NCI-H2227 (cell line): ENCODE measurements at regions not wholly inside any gene's neighbourhood (a gene's known extent, or its start where the extent isn't known, plus 50 kb on each side); places are given as distances from the start of the nearest gene placed in this dataset.
"Not testable (repeated sequence)": the region's sequence is repeated elsewhere in the genome, so short reads cannot be mapped to it uniquely, and the experiment has no call there.

Experiments
- DNase-seq: peaks from one replicate; lab custom pipeline; 2025; ENCODE audit not compliant: unreplicated experiment; lab: John Stamatoyannopoulos, UW

- DNase-seq = no peak
Observed at GRCh38 chr13:64639206-64639605, 2590.9 kb downstream of the PCDH9 start.

- DNase-seq = no peak
Observed at GRCh38 chr13:64633948-64634347, 2596.2 kb downstream of the PCDH9 start.

- no peak for DNase-seq
Observed at GRCh38 chr13:64627654-64628053, 2602.5 kb downstream of the PCDH9 start.

GRCh38 chr13:64626105-64626504 is 2604.0 kb downstream of the PCDH9 start:
- no peak for DNase-seq

GRCh38 chr13:64617231-64617630 is 2612.9 kb downstream of the PCDH9 start:
- no peak for DNase-seq

- DNase-seq = no peak
Observed at GRCh38 chr13:64591971-64592370, 2638.2 kb downstream of the PCDH9 start.

- no peak for DNase-seq
Observed at GRCh38 chr13:64579331-64579730, 2650.8 kb downstream of the PCDH9 start.

GRCh38 chr13:64568748-64569147 is 2661.4 kb downstream of the PCDH9 start:
- DNase-seq = no peak

GRCh38 chr13:64558031-64558430 is 2672.1 kb downstream of the PCDH9 start:
- not testable (repeated sequence) for DNase-seq

- DNase-seq = no peak
Observed at GRCh38 chr13:64556376-64556775, 2673.8 kb downstream of the PCDH9 start.

GRCh38 chr13:64553411-64554129 is 2676.6 kb downstream of the PCDH9 start:
- DNase-seq = no peak

- DNase-seq = no peak
Observed at GRCh38 chr13:64551755-64552154, 2678.4 kb downstream of the PCDH9 start.

GRCh38 chr13:64546371-64546770 is 2683.8 kb downstream of the PCDH9 start:
- no peak for DNase-seq

- DNase-seq = no peak
Observed at GRCh38 chr13:64540976-64541375, 2689.2 kb downstream of the PCDH9 start.

- DNase-seq = no peak
Observed at GRCh38 chr13:64540468-64540867, 2689.7 kb downstream of the PCDH9 start.

- DNase-seq = no peak
Observed at GRCh38 chr13:64538711-64539110, 2691.4 kb downstream of the PCDH9 start.

- no peak for DNase-seq
Observed at GRCh38 chr13:64534302-64534701, 2695.8 kb downstream of the PCDH9 start.

GRCh38 chr13:64531400-64531799 is 2698.7 kb downstream of the PCDH9 start:
- DNase-seq = no peak

GRCh38 chr13:64529874-64530485 is 2700.2 kb downstream of the PCDH9 start:
- no peak for DNase-seq

- no peak for DNase-seq
Observed at GRCh38 chr13:64528838-64529237, 2701.3 kb downstream of the PCDH9 start.

- DNase-seq = no peak
Observed at GRCh38 chr13:64527561-64527960, 2702.6 kb downstream of the PCDH9 start.

GRCh38 chr13:64525687-64526086 is 2704.4 kb downstream of the PCDH9 start:
- DNase-seq = no peak

- DNase-seq = no peak
Observed at GRCh38 chr13:64510747-64511146, 2719.4 kb downstream of the PCDH9 start.
